Kidney (tissue), 13 donors: ENCODE measurements at regions not wholly inside any gene's neighbourhood (a gene's known extent, or its start where the extent isn't known, plus 50 kb on each side); places are given as distances from the start of the nearest gene placed in this dataset.

Experiments
- DNase-seq, 5 donors: peaks; one replicate each; pipeline ENCODE4 v3.0.0-alpha.2; 2013 to 2020
- FAIRE-seq: peaks from 2 replicates; lab custom pipeline; 2012; peaks lifted over from hg19 to GRCh38; lab: Jason Lieb, UNC
- H3K27ac ChIP-seq, 2 donors: one replicate each; pipeline ENCODE4 v1.7.0; 2013; ENCODE audit warnings: low read depth in 2 of 2, low read length in 2 of 2, inconsistent platforms in 1 of 2
- H3K27me3 ChIP-seq: one replicate; pipeline ENCODE4 v1.7.1; 2013; ENCODE audit warnings: low read length, inconsistent platforms; ENCODE audit not compliant: control insufficient read depth, insufficient read depth
- H3K36me3 ChIP-seq, 3 donors: one replicate each; pipeline versions ENCODE4 v1.7.0 to v1.7.1; 2013; ENCODE audit warnings: low read length in 3 of 3, control low read depth in 1 of 3, inconsistent platforms in 1 of 3; ENCODE audit not compliant: insufficient read depth in 3 of 3, control insufficient read depth in 2 of 3
- H3K4me1 ChIP-seq, 3 donors: one replicate each; pipeline versions ENCODE4 v1.7.0 to v1.7.1; 2013; ENCODE audit warnings: low read length in 3 of 3, inconsistent platforms in 1 of 3, low read depth in 1 of 3; ENCODE audit not compliant: control insufficient read depth in 2 of 3, insufficient read depth in 2 of 3
- H3K4me3 ChIP-seq, 3 donors: one replicate each; pipeline versions ENCODE4 v1.7.0 to v1.8.1; 2013; ENCODE audit warnings: low read length in 3 of 3, control low read depth in 1 of 3, inconsistent platforms in 1 of 3
- H3K9ac ChIP-seq, 3 donors: one replicate each; pipeline versions ENCODE4 v1.7.0 to v1.7.1; 2013; ENCODE audit warnings: low read length in 3 of 3, control low read depth in 1 of 3, inconsistent platforms in 1 of 3
- H3K9me3 ChIP-seq, 3 donors: one replicate each; pipeline versions ENCODE4 v1.7.0 to v1.7.1; 2013; ENCODE audit warnings: low read length in 3 of 3, control low read depth in 1 of 3, inconsistent platforms in 1 of 3; ENCODE audit not compliant: control insufficient read depth in 2 of 3, insufficient read depth in 1 of 3
- intact Hi-C: fragments of 100-400 bp; cut with DNase I; formaldehyde crosslinking; loops from one replicate; pipeline ENCODE4 v1.11.1; 2022
- TF ChIP-seq, protein P1 (sequence below): IDR thresholded peaks from 3 replicates; pipeline ENCODE4 v1.5.1; 2012; ENCODE audit warnings: mild to moderate bottlenecking, moderate library complexity, borderline replicate concordance; ENCODE audit not compliant: insufficient read depth; ENCODE audit errors: extremely low read depth
- donor health status: control.
- donor health status: control.
- donor health status: control.
- donor health status: control.
- donor health status: control.
- donor health status: DM: yes; HTN: yes; CAD: no.
- donor health status: Normal renal cell carcinoma (clear cell type).

- Histone ChIP-seq H3K9me3 (no peaks in the 10 kb centered on the region), H3K9ac (no peak overlapping the region), H3K36me3 (no peaks in the 10 kb centered on the region), H3K27ac (no peak overlapping the region), H3K4me3 (no peak overlapping the region), H3K4me1 (no peaks in the 10 kb centered on the region), H3K27me3 (no peaks in the 10 kb centered on the region)
- FAIRE-seq, result no peak
- no peak for DNase-seq
- TF ChIP-seq, protein P1, sequence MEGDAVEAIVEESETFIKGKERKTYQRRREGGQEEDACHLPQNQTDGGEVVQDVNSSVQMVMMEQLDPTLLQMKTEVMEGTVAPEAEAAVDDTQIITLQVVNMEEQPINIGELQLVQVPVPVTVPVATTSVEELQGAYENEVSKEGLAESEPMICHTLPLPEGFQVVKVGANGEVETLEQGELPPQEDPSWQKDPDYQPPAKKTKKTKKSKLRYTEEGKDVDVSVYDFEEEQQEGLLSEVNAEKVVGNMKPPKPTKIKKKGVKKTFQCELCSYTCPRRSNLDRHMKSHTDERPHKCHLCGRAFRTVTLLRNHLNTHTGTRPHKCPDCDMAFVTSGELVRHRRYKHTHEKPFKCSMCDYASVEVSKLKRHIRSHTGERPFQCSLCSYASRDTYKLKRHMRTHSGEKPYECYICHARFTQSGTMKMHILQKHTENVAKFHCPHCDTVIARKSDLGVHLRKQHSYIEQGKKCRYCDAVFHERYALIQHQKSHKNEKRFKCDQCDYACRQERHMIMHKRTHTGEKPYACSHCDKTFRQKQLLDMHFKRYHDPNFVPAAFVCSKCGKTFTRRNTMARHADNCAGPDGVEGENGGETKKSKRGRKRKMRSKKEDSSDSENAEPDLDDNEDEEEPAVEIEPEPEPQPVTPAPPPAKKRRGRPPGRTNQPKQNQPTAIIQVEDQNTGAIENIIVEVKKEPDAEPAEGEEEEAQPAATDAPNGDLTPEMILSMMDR, result no peak
- intact Hi-C loops, result no loop called here
These were observed 115.2 kb downstream of the IRX5 start for GRCh38 chr16:55045756-55046460.

- intact Hi-C loops, result no loop called here
- H3K27me3 ChIP-seq, result no peaks in the 10 kb centered on the region
- H3K4me1 ChIP-seq, result no peaks in the 10 kb centered on the region
- FAIRE-seq, result no peak
- DNase-seq, result peak in 1 of 5 donors; percentile 7
- H3K36me3 ChIP-seq, result no peaks in the 10 kb centered on the region
- TF ChIP-seq, protein P1, result no peak
- no peak overlapping the region for H3K27ac ChIP-seq
- H3K4me3 ChIP-seq, result no peak overlapping the region
- H3K9me3 ChIP-seq, result no peaks in the 10 kb centered on the region
- no peak overlapping the region for H3K9ac ChIP-seq
These were observed 115.8 kb downstream of the IRX5 start for GRCh38 chr16:55046513-55046912.

DNA sequence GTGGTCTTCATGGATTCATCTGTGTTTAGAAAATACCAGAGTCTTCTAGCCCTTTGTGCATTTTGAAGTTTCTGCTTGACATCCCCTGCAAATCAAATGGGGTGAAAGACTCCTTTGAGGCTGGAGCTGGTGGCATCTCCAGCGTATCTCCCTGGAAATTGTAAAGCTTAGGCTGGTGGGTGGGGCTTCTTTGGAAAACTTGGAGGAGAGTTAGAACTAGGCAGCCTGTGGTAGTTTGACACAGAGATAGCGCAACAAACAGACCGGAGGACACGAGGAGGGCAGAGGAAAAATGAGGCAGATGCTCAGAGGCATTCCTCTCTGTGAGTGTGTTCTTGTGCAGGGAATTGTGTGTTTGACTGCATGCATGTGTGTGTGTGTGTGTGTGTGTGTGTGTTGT is 116.3 kb downstream of the IRX5 start:
- Histone ChIP-seq H3K27ac (no peak overlapping the region), H3K36me3 (no peaks in the 10 kb centered on the region)
- no peak for FAIRE-seq

More for the DNA sequence above, 116.3 kb downstream of the IRX5 start:
- H3K4me1 ChIP-seq, result no peaks in the 10 kb centered on the region
- peak in 1 of 5 donors; percentile 4 for DNase-seq
- TF ChIP-seq, protein P1, result no peak
- no peak overlapping the region for H3K9ac ChIP-seq
- intact Hi-C loops, result no loop called here
- no peaks in the 10 kb centered on the region for H3K27me3 ChIP-seq
- H3K9me3 ChIP-seq, result no peaks in the 10 kb centered on the region
- no peak overlapping the region for H3K4me3 ChIP-seq
